Osteoblast (primary cell): ENCODE measurements at regions not wholly inside any gene's neighbourhood (a gene's known extent, or its start where the extent isn't known, plus 50 kb on each side); places are given as distances from the start of the nearest gene placed in this dataset.

Source experiments
- DNase-seq: peaks from one replicate; pipeline ENCODE4 v3.0.0; 2011; ENCODE audit warnings: low spot score, mixed read lengths; ENCODE audit not compliant: insufficient read length; ENCODE audit errors: missing footprints
- H2AFZ ChIP-seq: 2 replicates; pipeline ENCODE4 v1.6.0; 2011; ENCODE audit warnings: mild to moderate bottlenecking, low read length
- H3K27ac ChIP-seq: 2 replicates; pipeline ENCODE4 v1.5.1; 2011; ENCODE audit warnings: mild to moderate bottlenecking, low read depth, low read length, moderate library complexity
- H3K27me3 ChIP-seq: 2 replicates; pipeline ENCODE4 v1.6.0; 2012; ENCODE audit warnings: mild to moderate bottlenecking, control low read depth, inconsistent platforms, low read length, moderate library complexity; ENCODE audit not compliant: insufficient read depth
- H3K36me3 ChIP-seq: 2 replicates; pipeline ENCODE4 v1.5.1; 2011; ENCODE audit warnings: mild to moderate bottlenecking, low read length, control low read depth, moderate library complexity; ENCODE audit not compliant: insufficient read depth
- H3K4me1 ChIP-seq: 2 replicates; pipeline ENCODE4 v1.5.1; 2011; ENCODE audit warnings: mild to moderate bottlenecking, low read length, control low read depth, moderate library complexity; ENCODE audit not compliant: insufficient read depth
- H3K4me2 ChIP-seq: 2 replicates; pipeline ENCODE4 v1.6.0; 2011; ENCODE audit warnings: mild to moderate bottlenecking, low read length; ENCODE audit not compliant: insufficient read depth
- H3K4me3 ChIP-seq: fragments of 200-600 bp; sonication (generic); 3 replicates; pipeline ENCODE4 v1.5.1; 2012; ENCODE audit warnings: mild to moderate bottlenecking, low read length, inconsistent platforms; ENCODE audit not compliant: insufficient read depth
- H3K79me2 ChIP-seq: 2 replicates; pipeline ENCODE4 v1.6.0; 2012; ENCODE audit warnings: mild to moderate bottlenecking, low read length, control low read depth, inconsistent platforms; ENCODE audit not compliant: insufficient read depth
- H3K9me3 ChIP-seq: 2 replicates; pipeline ENCODE4 v1.5.1; 2011; ENCODE audit warnings: low read depth, low read length, control low read depth
- H4K20me1 ChIP-seq: 2 replicates; pipeline ENCODE4 v1.6.0; 2012; ENCODE audit warnings: mild to moderate bottlenecking, low read length, control low read depth; ENCODE audit not compliant: insufficient read depth
- TF ChIP-seq, protein P1 (sequence below): IDR thresholded peaks from 2 replicates; pipeline ENCODE4 v1.5.1; 2011; ENCODE audit warnings: mild to moderate bottlenecking, low read depth, low read length, moderate library complexity; ENCODE audit errors: extremely low read depth

DNA sequence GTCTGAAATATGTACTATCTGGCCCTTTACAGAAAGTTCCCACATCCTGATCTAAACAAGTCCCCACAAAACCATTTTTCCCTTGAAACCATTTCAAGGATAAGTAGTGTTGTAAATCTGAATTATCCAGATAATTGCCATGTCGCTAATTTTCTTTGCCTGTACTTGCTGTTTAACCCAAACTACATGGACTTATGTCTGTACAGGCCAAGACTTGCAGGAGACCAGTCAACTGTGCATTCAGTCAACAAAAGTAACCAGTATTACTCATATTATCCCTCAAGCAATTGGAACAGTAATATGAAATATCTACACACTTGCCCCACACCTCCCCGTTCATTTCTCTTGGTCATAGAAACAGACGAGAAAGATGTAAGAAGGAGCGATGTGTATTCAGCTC lies 347.8 kb upstream of the NFE2L3 start:
- no peak overlapping the region for H3K4me3 ChIP-seq
- H3K36me3 ChIP-seq = no peaks in the 10 kb centered on the region
- no peak for DNase-seq
- H3K27ac ChIP-seq = no peak overlapping the region
- H3K79me2 ChIP-seq = no peaks in the 10 kb centered on the region
- no peaks in the 10 kb centered on the region for H3K27me3 ChIP-seq
- H2AFZ ChIP-seq = no peak overlapping the region
- no peak overlapping the region for H3K4me2 ChIP-seq
- TF ChIP-seq, protein P1, sequence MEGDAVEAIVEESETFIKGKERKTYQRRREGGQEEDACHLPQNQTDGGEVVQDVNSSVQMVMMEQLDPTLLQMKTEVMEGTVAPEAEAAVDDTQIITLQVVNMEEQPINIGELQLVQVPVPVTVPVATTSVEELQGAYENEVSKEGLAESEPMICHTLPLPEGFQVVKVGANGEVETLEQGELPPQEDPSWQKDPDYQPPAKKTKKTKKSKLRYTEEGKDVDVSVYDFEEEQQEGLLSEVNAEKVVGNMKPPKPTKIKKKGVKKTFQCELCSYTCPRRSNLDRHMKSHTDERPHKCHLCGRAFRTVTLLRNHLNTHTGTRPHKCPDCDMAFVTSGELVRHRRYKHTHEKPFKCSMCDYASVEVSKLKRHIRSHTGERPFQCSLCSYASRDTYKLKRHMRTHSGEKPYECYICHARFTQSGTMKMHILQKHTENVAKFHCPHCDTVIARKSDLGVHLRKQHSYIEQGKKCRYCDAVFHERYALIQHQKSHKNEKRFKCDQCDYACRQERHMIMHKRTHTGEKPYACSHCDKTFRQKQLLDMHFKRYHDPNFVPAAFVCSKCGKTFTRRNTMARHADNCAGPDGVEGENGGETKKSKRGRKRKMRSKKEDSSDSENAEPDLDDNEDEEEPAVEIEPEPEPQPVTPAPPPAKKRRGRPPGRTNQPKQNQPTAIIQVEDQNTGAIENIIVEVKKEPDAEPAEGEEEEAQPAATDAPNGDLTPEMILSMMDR = no peak
- H3K9me3 ChIP-seq = no peaks in the 10 kb centered on the region
- H4K20me1 ChIP-seq = no peaks in the 10 kb centered on the region
- no peaks in the 10 kb centered on the region for H3K4me1 ChIP-seq

DNA sequence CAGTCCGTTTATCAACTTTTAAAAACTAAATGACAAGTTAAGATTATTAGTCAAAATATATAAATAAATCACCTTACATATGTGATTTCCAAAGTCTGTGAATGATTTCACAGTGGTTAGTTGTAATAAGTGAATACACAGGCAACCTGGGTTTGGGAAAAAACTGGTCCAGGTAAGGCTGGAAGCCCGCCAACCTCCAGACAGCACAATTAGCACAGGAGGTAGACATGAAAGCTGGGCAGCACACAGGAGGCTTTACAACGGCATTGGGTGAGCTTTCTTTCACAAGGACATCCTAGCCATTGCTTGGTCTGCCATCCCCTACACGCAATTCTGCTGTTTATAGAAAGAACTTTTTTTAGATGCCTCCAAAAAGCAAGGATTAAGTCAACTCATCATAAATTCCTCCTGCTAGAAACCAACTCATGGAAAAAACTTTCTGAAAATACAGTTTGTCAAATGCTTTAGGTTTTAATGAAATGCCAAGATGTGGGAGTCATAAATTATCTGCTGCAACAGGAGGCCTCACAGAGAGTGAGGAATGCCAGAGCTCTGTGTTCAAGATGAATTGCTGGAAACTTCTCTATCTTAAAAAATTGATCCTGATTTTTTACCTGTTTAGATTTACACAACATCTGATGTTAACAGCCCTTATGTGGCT lies 346.8 kb upstream of the NFE2L3 start:
- TF ChIP-seq, protein P1 = no peak
- Histone ChIP-seq H3K9me3 (no peaks in the 10 kb centered on the region), H3K79me2 (no peaks in the 10 kb centered on the region), H3K27ac (no peak overlapping the region), H3K36me3 (no peaks in the 10 kb centered on the region), H2AFZ (no peak overlapping the region), H3K4me2 (peak overlapping the region; percentile 26), H3K27me3 (no peaks in the 10 kb centered on the region), H3K4me3 (no peak overlapping the region), H4K20me1 (no peaks in the 10 kb centered on the region), H3K4me1 (no peaks in the 10 kb centered on the region)
- DNase-seq = no peak

DNA sequence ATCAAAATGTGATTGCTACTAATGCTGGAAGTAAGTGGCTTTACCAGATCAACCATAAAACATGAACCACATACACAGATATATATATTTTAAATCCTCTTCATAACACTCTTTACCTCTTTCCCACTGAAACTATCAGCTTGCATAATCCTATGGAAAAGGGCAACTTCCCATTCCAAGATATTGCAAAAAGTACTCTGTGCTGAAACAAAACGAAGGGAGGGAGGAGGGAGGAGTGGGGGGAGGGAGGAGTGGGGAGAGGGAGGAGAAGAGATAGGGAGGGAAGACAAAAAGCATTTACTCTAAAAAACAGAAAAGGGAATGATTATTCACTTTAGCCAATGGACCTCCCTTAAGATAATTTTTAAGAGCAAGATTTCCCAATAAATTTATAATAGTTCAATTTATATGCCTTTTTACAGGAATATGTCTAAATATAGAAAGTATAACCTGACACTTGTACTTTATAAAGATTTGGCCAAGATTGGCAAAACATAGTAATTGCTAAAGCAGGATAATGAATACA lies 344.8 kb upstream of the NFE2L3 start:
- Histone ChIP-seq H3K27ac (no peak overlapping the region), H4K20me1 (no peaks in the 10 kb centered on the region), H3K9me3 (no peaks in the 10 kb centered on the region)

DNA sequence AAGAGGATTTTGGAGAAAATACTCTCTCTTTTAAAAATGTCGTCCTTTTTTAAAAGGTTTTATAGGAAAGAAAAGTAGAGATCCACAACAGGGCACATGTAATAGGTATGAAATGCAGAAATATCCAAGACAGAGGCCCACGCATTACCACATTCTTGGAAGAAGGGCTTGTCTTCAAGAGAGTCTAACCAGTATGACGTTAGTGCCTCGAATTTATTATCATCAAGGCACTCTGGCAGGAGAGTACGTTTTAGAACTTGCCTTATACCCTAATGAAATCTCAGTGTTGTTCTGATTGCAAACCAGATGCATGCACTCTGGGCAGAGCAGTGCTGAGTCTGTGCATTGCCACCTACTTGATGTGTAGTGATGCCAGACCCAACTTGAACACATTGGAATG lies 342.6 kb upstream of the NFE2L3 start:
- Histone ChIP-seq H3K4me1 (no peaks in the 10 kb centered on the region), H4K20me1 (no peaks in the 10 kb centered on the region)

More for the DNA sequence above, 344.8 kb upstream of the NFE2L3 start:
- Histone ChIP-seq H2AFZ (no peak overlapping the region), H3K27me3 (no peaks in the 10 kb centered on the region), H3K36me3 (no peaks in the 10 kb centered on the region), H3K79me2 (no peaks in the 10 kb centered on the region), H3K4me3 (no peak overlapping the region), H3K4me2 (no peak overlapping the region), H3K4me1 (no peaks in the 10 kb centered on the region)
- DNase-seq = no peak
- TF ChIP-seq, protein P1 = no peak

More for the DNA sequence above, 342.6 kb upstream of the NFE2L3 start:
- H3K36me3 ChIP-seq = no peaks in the 10 kb centered on the region
- no peaks in the 10 kb centered on the region for H3K9me3 ChIP-seq
- H3K4me3 ChIP-seq = no peak overlapping the region
- no peak overlapping the region for H2AFZ ChIP-seq
- H3K4me2 ChIP-seq = no peak overlapping the region
- no peak for DNase-seq
- no peak overlapping the region for H3K27ac ChIP-seq
- no peaks in the 10 kb centered on the region for H3K79me2 ChIP-seq
- TF ChIP-seq, protein P1 = no peak
- no peaks in the 10 kb centered on the region for H3K27me3 ChIP-seq
